Trophoblast cell (in vitro differentiated cells and primary cell): ENCODE measurements at regions not wholly inside any gene's neighbourhood (a gene's known extent, or its start where the extent isn't known, plus 50 kb on each side); places are given as distances from the start of the nearest gene placed in this dataset.
"Not testable (repeated sequence)": the region's sequence is repeated elsewhere in the genome, so short reads cannot be mapped to it uniquely, and the experiment has no call there.

Experiments
- DNase-seq, 2 donors: peaks; one replicate each; pipeline ENCODE4 v3.0.0-alpha.2; 2016
- H2AFZ ChIP-seq: 2 replicates; pipeline ENCODE4 v1.6.1; 2013; ENCODE audit warnings: low read length, moderate library complexity, mild to moderate bottlenecking; ENCODE audit not compliant: insufficient read depth, poor library complexity
- H2AK5ac ChIP-seq: 2 replicates; pipeline ENCODE4 v1.6.1; 2013; ENCODE audit warnings: mild to moderate bottlenecking, low read length
- H2BK120ac ChIP-seq: 2 replicates; pipeline ENCODE4 v1.6.1; 2013; ENCODE audit warnings: low read length, mild to moderate bottlenecking, moderate library complexity; ENCODE audit not compliant: insufficient read depth, poor library complexity
- H2BK12ac ChIP-seq: 2 replicates; pipeline ENCODE4 v1.6.1; 2013; ENCODE audit warnings: mild to moderate bottlenecking, low read length, moderate library complexity
- H2BK5ac ChIP-seq: 2 replicates; pipeline ENCODE4 v1.6.1; 2013; ENCODE audit warnings: low read length, low read depth, moderate library complexity, mild to moderate bottlenecking; ENCODE audit not compliant: poor library complexity
- H3K14ac ChIP-seq: 2 replicates; pipeline ENCODE4 v1.6.1; 2013; ENCODE audit warnings: mild to moderate bottlenecking, low read length
- H3K18ac ChIP-seq: 2 replicates; pipeline ENCODE4 v1.6.1; 2013; ENCODE audit warnings: mild to moderate bottlenecking, low read length
- H3K23ac ChIP-seq: 2 replicates; pipeline ENCODE4 v1.6.1; 2013; ENCODE audit warnings: low read length
- H3K27ac ChIP-seq: 2 replicates; pipeline ENCODE4 v1.5.1; 2013; ENCODE audit warnings: low read depth, mild to moderate bottlenecking, inconsistent platforms, low read length, moderate library complexity
- H3K27me3 ChIP-seq: 2 replicates; pipeline ENCODE4 v1.6.1; 2013; ENCODE audit warnings: inconsistent platforms, mild to moderate bottlenecking, low read length, moderate library complexity; ENCODE audit not compliant: insufficient read depth
- H3K36me3 ChIP-seq, 2 experiments: 1 replicate in 1 of 2; 2 replicates in 1 of 2; pipeline ENCODE4 v1.6.1; 2013; ENCODE audit warnings: low read length in 2 of 2, mild to moderate bottlenecking in 2 of 2, moderate library complexity in 1 of 2; ENCODE audit not compliant: insufficient read depth in 2 of 2, control insufficient read depth in 1 of 2
- H3K4ac ChIP-seq: 2 replicates; pipeline ENCODE4 v1.6.1; 2013; ENCODE audit warnings: low read depth, mild to moderate bottlenecking, low read length, moderate library complexity
- H3K4me1 ChIP-seq, 2 experiments: 1 replicate in 1 of 2; 2 replicates in 1 of 2; pipeline ENCODE4 v1.6.1; 2013; ENCODE audit warnings: low read length in 2 of 2, mild to moderate bottlenecking in 2 of 2, moderate library complexity in 1 of 2; ENCODE audit not compliant: insufficient read depth in 2 of 2, control insufficient read depth in 1 of 2
- H3K4me2 ChIP-seq: 2 replicates; pipeline ENCODE4 v1.6.1; 2013; ENCODE audit warnings: inconsistent platforms, mild to moderate bottlenecking, low read length, moderate library complexity
- H3K4me3 ChIP-seq: 2 replicates; pipeline ENCODE4 v1.5.1; 2013; ENCODE audit warnings: mild to moderate bottlenecking, low read depth, low read length, inconsistent platforms
- H3K79me1 ChIP-seq: one replicate; pipeline ENCODE4 v1.6.1; 2013; ENCODE audit warnings: low read length
- H3K79me2 ChIP-seq: 2 replicates; pipeline ENCODE4 v1.6.1; 2013; ENCODE audit warnings: low read length, mild to moderate bottlenecking; ENCODE audit not compliant: control insufficient read depth, insufficient read depth, poor library complexity
- H3K9ac ChIP-seq: 2 replicates; pipeline ENCODE4 v1.6.1; 2013; ENCODE audit warnings: mild to moderate bottlenecking, low read length
- H3K9me3 ChIP-seq: 2 replicates; pipeline ENCODE4 v1.6.1; 2013; ENCODE audit warnings: low read depth, mild to moderate bottlenecking, control low read depth, inconsistent platforms, low read length; ENCODE audit not compliant: insufficient read depth
- H4K12ac ChIP-seq: 2 replicates; pipeline ENCODE4 v1.6.1; 2013; ENCODE audit warnings: low read depth, mild to moderate bottlenecking, low read length, moderate library complexity
- H4K8ac ChIP-seq: 2 replicates; pipeline ENCODE4 v1.6.1; 2013; ENCODE audit warnings: low read depth, mild to moderate bottlenecking, low read length, moderate library complexity
- H4K91ac ChIP-seq: one replicate; pipeline ENCODE4 v1.6.1; 2013; ENCODE audit warnings: low read depth, mild to moderate bottlenecking, low read length, moderate library complexity
- WGBS: extraction: QIAGEN DNeasy Blood & Tissue Kit; methylation state at CpG from one replicate; pipeline ENCODE4 v1.1.7; 2013; ENCODE audit warnings: missing lambda C conversion rate; ENCODE audit not compliant: insufficient read length, insufficient coverage; ENCODE audit errors: extremely low coverage; 5-methylcytosine and 5-hydroxymethylcytosine counted together

GRCh38 chr1:206362994-206363393, 107.3 kb upstream of the IKBKE start:
- H3K27me3 ChIP-seq, H3K4me2 ChIP-seq, H4K91ac ChIP-seq, H3K9ac ChIP-seq, H2BK120ac ChIP-seq, H3K79me2 ChIP-seq, H3K4ac ChIP-seq, H3K14ac ChIP-seq, H3K4me3 ChIP-seq, H4K8ac ChIP-seq, H3K9me3 ChIP-seq, H2BK12ac ChIP-seq, H2BK5ac ChIP-seq, DNase-seq, H2AK5ac ChIP-seq, H2AFZ ChIP-seq, H3K18ac ChIP-seq, H3K79me1 ChIP-seq, H3K36me3 ChIP-seq, H3K4me1 ChIP-seq, H3K27ac ChIP-seq, H4K12ac ChIP-seq, H3K23ac ChIP-seq: not testable (repeated sequence)
- WGBS, result no CpG with 5 or more reads among the region's 3 CpGs

GRCh38 chr1:206365271-206365670, 105.0 kb upstream of the IKBKE start:
- H2BK12ac ChIP-seq, H3K18ac ChIP-seq, H4K12ac ChIP-seq, H2BK5ac ChIP-seq, H3K27me3 ChIP-seq, H3K23ac ChIP-seq, H3K14ac ChIP-seq, H2AK5ac ChIP-seq, H2AFZ ChIP-seq, H3K4me1 ChIP-seq, H3K27ac ChIP-seq, H3K79me1 ChIP-seq, H4K8ac ChIP-seq, H3K4me2 ChIP-seq, H3K79me2 ChIP-seq, H2BK120ac ChIP-seq, H3K4ac ChIP-seq, H3K4me3 ChIP-seq, H3K9me3 ChIP-seq, H3K9ac ChIP-seq, H3K36me3 ChIP-seq, H4K91ac ChIP-seq: not testable (repeated sequence)
- no CpG with 5 or more reads among the region's 6 CpGs for WGBS
- DNase-seq, result peak in 1 of 2 donors; percentile 0

DNA sequence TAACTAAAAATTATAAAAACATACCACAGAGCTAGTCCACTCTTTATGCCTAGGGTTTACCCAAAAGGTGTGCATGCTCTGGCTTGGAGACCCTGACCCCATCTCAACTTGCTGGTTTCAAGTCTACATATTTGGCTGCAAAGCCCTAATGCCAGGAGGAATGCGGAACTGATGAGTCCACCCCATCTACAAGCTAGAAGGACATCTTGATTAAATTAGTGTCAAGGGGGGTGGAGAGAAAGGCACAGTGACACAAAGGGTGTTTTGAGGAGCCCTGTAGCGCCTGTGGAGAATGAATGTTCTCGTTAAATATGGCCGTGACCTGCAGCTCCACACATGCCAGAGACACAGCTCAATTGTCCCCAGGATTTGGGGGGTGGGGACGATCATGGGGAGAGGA, 104.1 kb upstream of the IKBKE start:
- not testable (repeated sequence) for H3K4me3 ChIP-seq, H3K36me3 ChIP-seq, H3K27ac ChIP-seq, H4K12ac ChIP-seq, H3K14ac ChIP-seq, H3K27me3 ChIP-seq, H2BK5ac ChIP-seq, H3K79me1 ChIP-seq, H3K9me3 ChIP-seq, DNase-seq, H3K9ac ChIP-seq, H2BK120ac ChIP-seq, H4K8ac ChIP-seq, H2BK12ac ChIP-seq, H4K91ac ChIP-seq, H2AK5ac ChIP-seq, H3K4ac ChIP-seq, H3K23ac ChIP-seq, H3K4me1 ChIP-seq, H3K79me2 ChIP-seq, H2AFZ ChIP-seq, H3K18ac ChIP-seq, H3K4me2 ChIP-seq
- WGBS, result no CpG with 5 or more reads among the region's 5 CpGs

DNA sequence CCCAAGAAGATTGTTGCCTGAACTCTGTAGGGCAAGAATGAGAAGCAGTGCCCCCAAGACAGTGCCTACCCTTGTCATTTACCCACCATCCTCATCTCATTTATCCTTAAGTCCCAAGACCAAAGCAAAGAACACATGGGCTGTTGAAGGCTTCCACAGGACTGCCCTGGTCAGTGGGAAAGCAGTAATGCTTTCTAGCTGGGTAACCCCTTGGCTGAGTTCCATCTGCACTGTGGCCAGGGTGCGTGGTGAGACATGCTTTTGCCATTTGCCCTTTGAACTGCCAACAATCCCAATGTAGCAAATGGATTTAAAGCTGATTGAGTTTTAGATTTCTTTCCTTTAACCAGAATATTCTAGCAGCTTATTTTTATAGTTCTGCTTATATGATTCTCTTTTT, 103.5 kb upstream of the IKBKE start:
- H4K8ac ChIP-seq, H4K91ac ChIP-seq, H3K4me1 ChIP-seq, H2BK120ac ChIP-seq, H3K4ac ChIP-seq, H2BK12ac ChIP-seq, H3K4me3 ChIP-seq, H3K9ac ChIP-seq, H3K27me3 ChIP-seq, H3K36me3 ChIP-seq, H3K9me3 ChIP-seq, H3K79me1 ChIP-seq, H3K23ac ChIP-seq, H3K4me2 ChIP-seq, H3K27ac ChIP-seq, DNase-seq, H3K18ac ChIP-seq, H3K14ac ChIP-seq, H2AFZ ChIP-seq, H2AK5ac ChIP-seq, H3K79me2 ChIP-seq, H2BK5ac ChIP-seq, H4K12ac ChIP-seq: not testable (repeated sequence)
- WGBS, result no CpG with 5 or more reads among the region's 1 CpG
